SU-DHL-6 (cell line): ENCODE measurements at regions not wholly inside any gene's neighbourhood (a gene's known extent, or its start where the extent isn't known, plus 50 kb on each side); places are given as distances from the start of the nearest gene placed in this dataset.

ENCODE experiments used
- EZH2phosphoT487 ChIP-seq: fragments of 200-600 bp; sonication (generic), shearing (Covaris generic); conservative IDR thresholded peaks from 2 replicates; pipeline ENCODE4 v1.6.1; 2018; ENCODE audit warnings: mild to moderate bottlenecking, antibody characterized with exemption, low read length, moderate library complexity, mixed read lengths
- TF ChIP-seq, protein P1 (sequence below): fragments of 200-600 bp; sonication (generic); IDR thresholded peaks from one replicate; pipeline ENCODE4 v1.5.1; 2017; ENCODE audit warnings: antibody characterized with exemption, mild to moderate bottlenecking, low read length, moderate library complexity; ENCODE audit not compliant: insufficient read depth, poor library complexity, severe bottlenecking

DNA sequence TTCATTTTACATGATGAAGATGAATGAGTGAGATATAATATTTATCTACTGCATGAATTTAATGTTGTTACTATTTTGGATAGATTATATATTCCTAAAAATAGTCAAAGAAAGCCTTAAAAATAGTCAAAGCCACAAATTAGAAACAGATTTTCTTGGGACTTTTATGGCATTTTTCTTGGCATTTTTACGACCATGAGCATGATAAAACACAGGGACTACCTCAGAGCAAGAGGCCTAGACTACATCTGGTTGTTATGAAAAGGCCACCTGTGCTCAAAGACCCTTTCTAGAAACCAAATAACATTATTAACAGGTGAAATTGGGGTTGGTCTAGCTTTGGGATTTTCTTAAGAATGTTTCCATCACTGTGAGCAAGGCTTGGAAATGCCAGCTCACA, 281.0 kb downstream of the OXSM start:
- TF ChIP-seq, protein P1, sequence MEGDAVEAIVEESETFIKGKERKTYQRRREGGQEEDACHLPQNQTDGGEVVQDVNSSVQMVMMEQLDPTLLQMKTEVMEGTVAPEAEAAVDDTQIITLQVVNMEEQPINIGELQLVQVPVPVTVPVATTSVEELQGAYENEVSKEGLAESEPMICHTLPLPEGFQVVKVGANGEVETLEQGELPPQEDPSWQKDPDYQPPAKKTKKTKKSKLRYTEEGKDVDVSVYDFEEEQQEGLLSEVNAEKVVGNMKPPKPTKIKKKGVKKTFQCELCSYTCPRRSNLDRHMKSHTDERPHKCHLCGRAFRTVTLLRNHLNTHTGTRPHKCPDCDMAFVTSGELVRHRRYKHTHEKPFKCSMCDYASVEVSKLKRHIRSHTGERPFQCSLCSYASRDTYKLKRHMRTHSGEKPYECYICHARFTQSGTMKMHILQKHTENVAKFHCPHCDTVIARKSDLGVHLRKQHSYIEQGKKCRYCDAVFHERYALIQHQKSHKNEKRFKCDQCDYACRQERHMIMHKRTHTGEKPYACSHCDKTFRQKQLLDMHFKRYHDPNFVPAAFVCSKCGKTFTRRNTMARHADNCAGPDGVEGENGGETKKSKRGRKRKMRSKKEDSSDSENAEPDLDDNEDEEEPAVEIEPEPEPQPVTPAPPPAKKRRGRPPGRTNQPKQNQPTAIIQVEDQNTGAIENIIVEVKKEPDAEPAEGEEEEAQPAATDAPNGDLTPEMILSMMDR, result no peak
- no peak for TF ChIP-seq EZH2phosphoT487
